HCT116 (cell line): ENCODE measurements at regions not wholly inside any gene's neighbourhood (a gene's known extent, or its start where the extent isn't known, plus 50 kb on each side); places are given as distances from the start of the nearest gene placed in this dataset.

Experiments used
- CTCF ChIP-seq, 3 experiments: fragments of 200-600 bp in 1 of 3; sonication (generic) in 1 of 3; IDR thresholded peaks in 2 of 3; conservative IDR thresholded peaks in 1 of 3; 2 replicates each; pipeline ENCODE4 v1.5.1; 2012 to 2017; ENCODE audit warnings: low read depth in 2 of 3, low read length in 2 of 3, antibody characterized with exemption in 1 of 3, borderline replicate concordance in 1 of 3, control low read depth in 1 of 3, mild to moderate bottlenecking in 1 of 3, mixed read lengths in 1 of 3, mixed run types in 1 of 3, moderate library complexity in 1 of 3; ENCODE audit not compliant: insufficient read depth in 1 of 3
- POLR2A ChIP-seq: IDR thresholded peaks from 2 replicates; pipeline ENCODE4 v1.7.0; 2011; ENCODE audit warnings: borderline replicate concordance; ENCODE audit not compliant: insufficient read depth, insufficient read length; ENCODE audit errors: extremely low read depth
- SIN3A ChIP-seq: IDR thresholded peaks from 2 replicates; pipeline ENCODE4 v1.6.1; 2012; ENCODE audit warnings: low read depth

- TF ChIP-seq CTCF (IDR thresholded peaks at IDR 0.05 in 2 of 3, conservative IDR thresholded peaks at IDR 0.05 in 1 of 3; ENCODE audit: borderline replicate concordance in 1 of 3, insufficient read depth in 1 of 3, low read depth in 2 of 3, low read length in 2 of 3): no peak
- TF ChIP-seq POLR2A: no peak
- no peak for TF ChIP-seq SIN3A
Measured at GRCh38 chr7:115195208-115195607, 273.3 kb downstream of the MDFIC start.
